ENCODE measurements at regions not wholly inside any gene's neighbourhood (a gene's known extent, or its start where the extent isn't known, plus 50 kb on each side); places are given as distances from the start of the nearest gene placed in this dataset.
"Not testable (repeated sequence)": the region's sequence is repeated elsewhere in the genome, so short reads cannot be mapped to it uniquely, and the experiment has no call there.

DNA sequence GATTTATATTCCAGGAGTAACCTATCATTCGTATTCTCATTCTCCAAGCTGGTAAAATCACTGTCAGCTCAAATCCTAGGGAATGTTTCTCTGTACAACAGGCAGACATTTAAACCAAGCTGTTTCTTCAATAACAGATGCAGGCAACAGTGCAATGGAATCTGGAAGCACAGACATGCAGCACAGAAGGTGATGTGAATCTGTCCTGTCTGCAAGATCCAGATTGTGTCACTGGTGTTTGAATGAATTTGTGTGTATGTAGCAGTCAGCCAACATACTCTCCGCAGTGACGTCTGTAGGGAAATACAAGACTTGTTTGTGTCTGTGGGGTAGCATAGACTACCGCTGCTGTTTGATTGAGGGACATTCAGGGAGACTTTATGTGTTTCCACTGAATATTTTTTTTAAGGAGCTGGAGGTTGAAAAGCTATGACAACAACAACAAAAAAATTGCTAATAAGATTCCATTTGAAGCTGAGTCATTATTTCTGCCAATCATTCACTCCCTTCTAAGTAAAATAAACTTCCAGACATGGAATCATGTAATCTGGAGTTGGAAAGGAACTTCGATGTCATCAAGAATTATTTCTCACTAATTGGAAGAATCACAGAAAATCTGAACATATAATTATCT is 122.9 kb upstream of the MYO3A start:
- no peak for DNase-seq

DNA sequence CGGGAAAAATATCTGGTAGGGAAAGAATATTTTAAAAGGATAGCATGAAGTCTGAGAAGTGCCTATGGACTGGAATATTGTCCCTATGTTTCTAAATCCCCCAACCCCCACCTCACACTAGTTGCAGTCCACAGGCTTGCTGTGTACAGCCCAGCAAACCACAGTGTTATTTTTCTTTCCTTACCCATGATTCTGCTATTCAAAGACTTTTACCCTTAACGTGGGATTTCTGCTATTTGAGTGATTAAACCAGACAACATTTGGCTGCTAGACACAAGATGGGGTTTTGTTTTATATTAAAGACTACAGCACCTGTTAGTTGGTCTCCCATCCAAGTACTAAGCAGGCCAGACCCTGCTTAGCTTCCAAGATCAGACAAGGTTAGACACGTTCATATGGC is 120.5 kb upstream of the MYO3A start:
- no peak for DNase-seq

DNA sequence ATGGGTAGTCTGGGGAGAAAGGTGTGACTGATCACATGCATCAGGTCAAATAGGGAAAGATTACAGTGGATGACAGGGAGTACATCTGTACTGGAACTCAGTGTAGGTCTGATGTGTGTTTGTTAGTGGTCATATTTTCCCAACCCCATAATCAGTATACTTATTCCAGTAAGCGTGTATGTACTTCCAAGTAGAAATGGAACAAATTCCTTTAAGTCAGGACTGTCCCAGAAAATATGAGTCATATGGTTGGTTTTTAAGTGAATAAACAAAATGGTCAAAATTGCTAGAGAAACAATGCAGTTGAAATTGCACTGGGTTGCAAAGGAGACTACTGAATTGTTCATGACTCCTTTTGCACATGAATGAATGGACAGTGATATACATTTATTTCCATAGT is 118.8 kb upstream of the MYO3A start:
- no peak for DNase-seq

DNA sequence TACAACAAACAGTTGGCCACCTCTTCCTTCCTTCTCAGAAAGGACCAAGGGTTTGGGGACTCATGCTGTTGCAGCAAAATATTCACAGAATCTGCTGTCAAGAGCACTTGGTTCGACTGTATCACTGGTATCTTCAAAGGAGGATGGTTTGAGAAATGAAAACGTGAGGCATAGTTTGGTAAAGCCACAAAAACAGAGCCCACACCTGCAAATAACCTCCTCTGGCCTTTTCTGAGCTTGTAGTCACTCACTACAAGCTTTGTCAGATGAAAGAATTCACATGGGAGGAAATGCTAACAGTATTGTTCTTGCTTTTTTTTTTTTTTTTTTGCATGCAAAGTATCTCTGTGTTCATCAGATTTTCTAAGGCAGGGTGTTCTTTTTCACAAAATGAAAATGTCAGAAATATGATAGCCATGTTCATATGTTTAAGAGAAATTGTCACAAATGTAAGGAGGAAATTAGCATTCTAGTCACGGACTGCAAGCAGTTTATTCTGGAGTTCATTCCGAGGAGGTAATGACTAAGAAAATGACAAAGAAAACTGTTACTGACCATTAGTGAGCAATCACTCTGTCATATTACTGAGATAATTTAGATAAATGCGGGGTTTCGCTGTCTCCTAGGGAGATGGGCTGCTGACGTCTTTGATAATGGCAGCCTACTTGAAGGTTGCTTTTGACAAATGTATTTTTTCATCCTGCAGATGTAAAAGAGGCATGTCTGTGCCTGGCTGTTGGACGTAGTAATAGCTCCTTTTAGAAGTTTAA is 117.8 kb upstream of the MYO3A start:
- no peak for DNase-seq

DNA sequence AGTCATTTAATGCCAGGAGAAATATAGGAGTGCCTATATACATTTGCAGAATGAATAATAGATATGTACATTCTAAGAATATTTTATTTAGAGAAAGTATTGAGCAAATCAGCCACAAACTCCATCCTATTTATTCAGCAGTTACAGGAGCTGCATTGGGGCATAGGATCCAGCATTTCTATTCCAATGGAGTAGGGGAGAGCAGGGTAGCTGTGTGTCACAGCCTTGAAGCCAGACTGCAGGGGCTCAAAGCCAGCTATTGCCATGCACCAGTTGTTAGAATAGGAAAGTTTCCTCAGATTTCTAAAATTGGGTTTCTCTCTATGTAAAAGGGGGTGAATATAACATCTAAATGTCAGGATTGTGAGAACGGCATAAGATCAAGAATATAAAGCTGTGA is 116.8 kb upstream of the MYO3A start:
- no peak for DNase-seq

DNA sequence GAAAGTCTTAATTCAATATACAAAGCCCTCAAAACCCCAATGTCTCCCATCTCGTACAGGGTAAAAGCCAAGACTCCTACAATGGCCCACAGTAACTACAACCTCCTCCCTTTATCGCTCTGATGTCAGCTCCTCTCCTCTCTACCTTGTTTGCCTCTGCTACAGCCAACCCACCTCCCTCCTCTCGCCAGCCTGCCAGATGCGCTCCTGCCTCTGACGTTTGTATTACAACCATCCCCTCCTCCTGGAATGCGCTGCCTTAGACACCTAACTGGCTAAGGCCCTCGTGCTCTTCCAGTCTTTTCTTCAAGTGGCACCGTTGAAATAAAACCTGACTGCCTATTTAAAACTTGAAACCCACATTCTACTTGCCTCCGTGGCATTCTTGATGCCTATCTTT is 115.3 kb upstream of the MYO3A start:
- no peak for DNase-seq

DNA sequence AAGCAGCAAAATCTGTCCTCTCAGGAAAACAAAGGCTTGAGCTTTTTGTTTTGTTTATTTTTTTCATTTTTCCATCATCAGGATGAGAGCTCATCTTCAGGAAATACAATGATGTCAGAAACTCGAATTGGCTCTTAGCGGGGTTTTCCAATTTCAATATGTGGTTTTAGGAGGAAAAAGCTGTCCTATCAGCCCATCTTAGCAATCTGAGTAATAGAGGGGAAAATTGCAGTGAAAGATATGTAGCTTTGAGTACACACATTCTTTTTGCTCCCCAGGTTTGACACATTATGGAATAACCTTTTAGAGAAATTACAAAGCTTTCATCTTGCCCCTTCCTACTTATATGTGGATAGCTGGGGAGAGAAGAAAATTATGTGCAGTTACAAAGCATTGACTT is 113.6 kb upstream of the MYO3A start:
- no peak for DNase-seq

DNA sequence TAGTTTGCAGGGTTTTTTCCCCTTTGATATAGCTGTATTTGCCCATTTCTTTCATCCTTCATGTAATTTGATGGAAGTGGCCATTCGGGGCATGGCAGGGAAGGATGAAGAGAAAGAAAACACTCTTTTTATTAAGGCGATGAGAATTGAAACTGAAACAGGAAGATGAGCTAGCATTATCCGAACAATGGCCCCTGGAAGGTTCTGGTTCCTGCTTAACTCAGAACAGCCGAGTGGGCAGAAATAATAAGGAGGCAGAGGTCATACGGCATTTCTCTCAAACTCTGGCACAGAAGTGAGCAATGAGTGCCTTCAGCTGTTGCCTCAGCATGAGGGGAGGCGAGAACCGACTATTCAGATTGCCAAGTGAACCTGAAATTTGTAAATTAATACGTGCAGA is 113.2 kb upstream of the MYO3A start:
- DNase-seq, result no peak

DNA sequence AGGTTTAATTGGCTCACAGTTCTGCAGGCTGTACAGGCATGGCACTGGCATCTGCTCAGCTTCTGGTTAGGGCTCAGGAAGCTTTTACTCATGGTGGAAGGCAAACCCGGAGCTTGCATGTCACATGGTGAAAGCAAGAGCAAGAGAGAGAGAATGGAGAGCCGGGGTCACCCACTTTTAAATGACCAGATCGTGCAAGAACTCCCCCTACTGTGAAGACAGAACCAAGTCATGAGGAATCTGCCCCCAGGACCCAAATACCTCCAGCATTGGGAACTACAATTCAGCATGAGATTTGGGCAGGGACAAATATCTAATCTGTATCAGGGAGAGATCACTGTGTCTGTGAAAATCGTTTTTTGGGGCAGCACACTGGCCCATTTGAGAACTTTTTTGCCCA is 110.0 kb upstream of the MYO3A start:
- DNase-seq, result no peak

DNA sequence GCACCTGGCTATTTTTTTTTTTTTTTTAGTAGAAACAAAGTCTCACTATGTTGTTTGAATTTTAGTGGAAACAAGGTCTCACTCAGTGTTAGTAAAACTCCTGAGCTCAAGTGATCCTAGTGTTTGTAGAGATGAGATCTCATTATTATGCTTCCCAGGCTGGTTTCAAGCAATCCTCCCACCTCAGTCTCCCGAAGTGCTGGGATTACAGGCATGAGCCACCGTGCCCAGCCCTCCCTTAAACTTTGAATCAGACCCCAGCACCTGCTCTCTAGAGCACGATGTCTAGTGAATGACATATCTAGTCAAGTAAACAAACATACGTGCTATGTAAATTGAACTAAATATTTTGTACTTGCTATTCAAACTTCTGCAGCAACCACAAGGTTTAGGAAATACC is 105.6 kb upstream of the MYO3A start:
- no peak for DNase-seq

DNA sequence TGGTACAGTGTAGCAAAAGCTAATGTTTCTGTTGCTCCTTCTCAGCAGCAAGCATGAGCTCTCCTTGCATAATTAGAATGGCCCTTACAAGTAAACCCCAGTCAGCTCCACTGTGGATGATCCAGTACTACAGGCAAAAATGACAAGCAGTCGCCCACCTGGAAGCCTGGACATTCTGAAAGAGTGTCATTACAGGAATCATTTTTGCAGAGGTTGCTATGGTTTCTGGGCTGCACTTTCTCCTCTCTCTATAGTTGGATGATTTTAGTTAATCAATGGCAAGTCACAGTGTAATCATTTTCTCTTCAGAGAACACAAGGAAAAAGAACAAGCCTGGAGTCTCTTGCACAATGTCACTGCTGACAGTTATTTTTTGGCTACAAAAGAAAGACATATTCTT is 102.9 kb upstream of the MYO3A start:
- DNase-seq, result no peak

DNA sequence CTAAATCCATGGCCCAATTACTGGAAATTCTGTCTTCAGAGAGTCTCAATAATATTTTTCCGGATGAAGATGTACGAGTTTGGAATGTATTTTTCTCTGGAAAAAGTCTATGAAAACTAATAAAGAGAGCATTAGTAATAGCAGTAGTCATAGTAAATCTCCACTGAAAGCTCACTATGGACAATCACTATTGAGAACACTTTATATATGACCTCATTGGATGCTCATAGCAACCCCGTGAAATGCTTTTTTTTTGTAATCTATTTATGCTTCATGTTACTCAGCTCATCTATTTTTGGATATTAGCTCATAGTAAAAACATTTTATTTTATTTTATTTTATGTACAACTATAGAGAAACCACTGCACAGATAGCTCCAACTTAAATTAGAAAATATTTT is 94.3 kb upstream of the MYO3A start:
- DNase-seq, result no peak

DNA sequence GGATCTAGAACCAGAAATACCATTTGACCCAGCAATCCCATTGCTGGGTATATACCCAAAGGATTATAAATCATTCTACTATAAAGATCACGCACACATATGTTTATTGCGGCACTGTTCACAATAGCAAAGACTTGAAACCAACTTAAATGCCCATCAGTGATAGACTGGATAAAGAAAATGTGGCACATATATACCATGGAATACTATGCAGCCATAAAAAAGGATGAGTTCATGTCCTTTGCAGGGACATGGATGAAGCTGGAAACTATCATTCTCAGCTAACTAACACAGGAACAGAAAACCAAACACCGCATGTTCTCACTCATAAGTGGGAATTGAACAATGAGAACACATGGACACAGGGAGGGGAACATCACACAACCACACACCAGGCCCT is 93.2 kb upstream of the MYO3A start:
- not testable (repeated sequence) for DNase-seq

DNA sequence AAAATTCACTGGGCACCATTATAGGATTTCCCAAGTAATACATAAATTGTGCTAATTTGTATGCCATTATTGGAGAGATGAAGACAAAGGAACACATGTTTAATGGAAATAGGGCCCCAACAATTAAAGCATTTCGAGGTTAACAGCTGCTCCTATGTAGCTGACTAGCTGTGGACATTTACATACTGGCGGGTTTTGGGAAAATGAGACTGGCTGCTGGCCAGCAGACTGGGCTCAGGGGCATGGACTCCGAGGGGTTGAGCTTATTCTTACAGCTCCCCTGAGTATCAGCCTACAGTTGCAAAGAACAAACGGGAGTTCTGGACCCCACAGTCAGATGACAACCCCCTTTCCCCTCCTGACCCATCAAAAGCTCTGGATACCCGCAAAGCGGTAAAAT is 91.9 kb upstream of the MYO3A start:
- DNase-seq, result no peak

DNA sequence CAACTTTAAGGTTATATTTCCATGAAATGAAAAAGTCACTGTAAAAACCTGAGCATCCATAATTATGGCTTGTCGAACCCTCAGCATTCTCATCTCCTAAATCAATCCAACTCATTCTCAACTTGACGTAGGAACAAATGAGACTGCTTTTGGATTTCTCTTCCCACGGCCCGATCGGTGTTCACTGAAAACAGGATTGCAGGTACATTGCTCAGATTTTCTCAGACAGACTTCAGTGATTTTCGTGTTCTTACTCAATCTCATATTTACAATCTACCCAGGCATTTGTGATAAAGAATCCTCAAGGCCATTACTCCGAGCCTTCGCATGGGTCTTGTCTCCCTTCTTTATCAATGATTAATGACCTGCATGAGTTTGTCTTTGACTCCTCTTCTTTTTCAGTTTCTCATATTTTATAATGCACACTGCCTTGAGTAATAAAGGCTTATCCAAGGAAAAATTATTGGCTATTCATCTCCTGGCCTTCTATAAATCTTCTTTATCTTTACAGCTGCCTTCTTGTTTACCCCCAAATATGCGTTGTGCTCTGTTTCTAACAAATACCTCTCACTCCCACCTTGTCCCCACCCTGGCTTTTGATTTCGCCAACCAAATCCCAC is 90.4 kb upstream of the MYO3A start:
- DNase-seq, result no peak

DNA sequence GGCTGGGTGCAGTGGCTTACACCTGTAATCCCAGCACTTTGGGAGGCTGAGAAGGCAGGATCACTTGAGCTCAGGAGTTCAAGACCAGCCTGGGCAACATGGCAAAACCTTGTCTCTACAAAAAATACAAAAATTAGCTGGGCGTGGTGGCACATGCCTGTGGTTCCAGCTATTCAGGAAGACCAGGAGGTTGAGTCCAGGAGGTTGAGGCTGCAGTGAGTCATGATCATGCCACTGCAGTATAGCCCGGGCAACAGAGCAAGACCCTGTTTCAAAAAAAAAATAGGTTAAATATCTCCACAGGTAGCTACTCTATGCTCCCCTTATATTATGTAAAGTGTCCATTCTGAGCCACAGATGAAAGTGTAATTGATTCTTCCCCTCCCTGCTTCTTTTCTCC is 89.3 kb upstream of the MYO3A start:
- DNase-seq, result not testable (repeated sequence)

DNA sequence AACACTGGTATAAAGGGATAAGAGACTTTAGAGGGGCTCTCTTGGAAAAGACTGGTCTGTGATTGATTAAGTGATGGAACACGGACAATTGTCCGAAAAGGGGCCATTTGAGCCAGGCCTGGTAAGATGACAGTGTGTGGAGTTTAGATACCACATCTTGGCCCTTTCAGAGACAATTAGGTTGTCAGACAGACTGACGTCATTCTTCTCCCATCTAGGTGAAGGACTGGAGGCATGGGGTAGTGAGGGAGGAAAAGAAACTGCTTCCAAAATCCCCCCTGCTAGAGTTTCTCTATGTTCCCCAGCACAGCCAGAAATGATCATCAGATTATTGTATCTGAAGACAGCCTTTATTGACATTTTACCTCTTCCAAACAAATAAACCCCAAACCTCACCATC is 84.8 kb upstream of the MYO3A start:
- no peak for DNase-seq

DNA sequence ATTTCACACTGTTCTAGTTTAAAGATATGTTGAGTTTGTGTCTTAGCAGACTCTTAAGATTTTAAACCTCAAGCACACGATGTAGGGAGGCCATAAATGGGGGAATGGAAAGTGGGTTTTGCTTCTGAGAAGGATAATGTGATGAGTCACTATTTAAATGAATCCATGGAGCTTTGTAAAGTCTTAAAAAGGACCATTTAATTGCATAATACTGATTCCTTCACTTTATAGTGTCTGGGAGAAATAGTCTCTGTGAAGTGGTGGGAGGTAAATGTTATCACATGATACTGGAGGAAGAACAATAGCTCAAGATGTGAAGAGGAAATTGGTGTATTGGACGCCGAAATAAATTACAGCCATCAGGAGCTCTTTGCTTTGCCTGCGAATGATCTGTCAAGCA is 84.0 kb upstream of the MYO3A start:
- no peak for DNase-seq

DNA sequence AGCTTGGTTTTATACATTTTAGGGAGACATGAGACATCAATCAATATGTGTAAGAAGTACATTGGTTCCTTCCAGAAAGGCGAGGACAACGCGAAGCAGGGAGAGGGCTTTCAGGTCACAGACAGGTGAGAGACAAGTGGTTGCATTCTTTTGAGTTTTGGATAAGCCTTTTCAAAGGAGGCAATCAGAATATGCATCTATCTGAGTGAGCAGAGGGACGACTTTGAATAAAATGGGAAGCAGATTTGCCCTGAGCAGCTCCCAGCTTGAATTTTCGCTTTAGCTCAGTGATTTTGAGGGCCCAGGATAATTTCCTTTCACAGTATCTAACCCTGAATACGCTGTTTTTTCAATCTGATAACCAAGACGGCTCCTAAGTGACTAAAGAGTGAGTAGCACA is 82.5 kb upstream of the MYO3A start:
- DNase-seq, result no peak

DNA sequence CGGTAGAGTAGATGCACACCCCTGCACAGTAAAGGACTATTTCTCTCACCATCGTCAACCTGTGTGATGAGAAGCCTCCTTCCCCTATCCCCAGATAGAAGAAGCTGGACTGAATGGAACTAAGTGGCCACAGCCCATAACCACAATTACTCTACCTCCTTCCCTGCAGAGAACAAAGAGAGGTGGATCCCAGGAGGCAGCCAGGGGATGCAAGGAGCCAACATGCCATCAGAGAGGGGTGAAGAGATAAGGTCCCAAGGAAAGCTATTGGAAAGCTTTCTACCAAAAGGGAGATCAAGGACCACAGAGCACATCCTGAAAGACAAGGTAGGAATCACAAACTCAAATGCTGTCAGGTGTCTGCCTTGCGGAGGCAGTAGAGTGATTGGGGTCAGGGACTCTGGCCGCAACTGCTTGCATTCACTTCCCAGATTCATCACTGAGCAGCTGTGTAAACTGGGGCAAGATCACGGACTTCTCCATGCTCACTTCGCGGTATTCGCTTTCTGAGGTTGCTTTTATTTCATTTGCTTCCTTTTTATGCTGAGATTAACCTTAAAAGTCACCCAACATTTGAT is 81.6 kb upstream of the MYO3A start:
- DNase-seq, result no peak

DNA sequence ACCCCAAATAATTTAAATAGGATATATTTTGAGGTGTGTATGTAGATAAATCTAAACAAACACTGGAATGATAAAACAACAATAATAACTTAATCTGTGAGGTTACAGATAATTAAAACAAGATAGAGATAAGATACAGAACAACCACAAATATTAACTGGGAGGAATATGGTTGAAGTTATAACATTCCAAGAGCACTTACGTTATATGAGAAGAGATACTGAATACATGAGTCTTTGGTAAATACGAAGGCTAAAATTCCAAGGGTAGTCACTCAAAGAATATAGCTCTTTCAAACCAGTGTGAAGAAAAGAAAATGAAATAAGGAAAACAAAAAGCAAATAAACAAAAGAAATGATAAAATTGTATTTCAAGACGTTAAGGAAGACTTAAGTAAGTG is 76.0 kb upstream of the MYO3A start:
- DNase-seq, result no peak

DNA sequence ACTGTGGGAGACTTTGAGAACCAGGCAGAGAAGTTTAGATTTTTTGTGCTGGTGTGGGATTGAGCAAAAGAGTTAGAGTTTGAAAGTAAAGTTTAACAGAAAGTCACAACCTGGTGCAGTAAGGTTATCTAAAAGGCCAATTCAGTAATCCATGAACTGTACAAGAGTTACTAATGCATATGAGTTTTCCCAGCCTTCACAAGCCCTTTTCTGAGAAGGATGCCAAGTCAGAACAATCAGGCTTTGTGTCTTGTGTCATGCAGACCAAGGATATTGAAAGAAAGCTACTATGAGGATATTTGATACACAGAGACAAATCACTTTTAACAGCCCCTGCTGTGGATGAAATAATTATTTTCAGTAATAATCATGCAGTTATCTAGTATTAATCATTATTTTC is 68.8 kb upstream of the MYO3A start:
- DNase-seq, result no peak

DNA sequence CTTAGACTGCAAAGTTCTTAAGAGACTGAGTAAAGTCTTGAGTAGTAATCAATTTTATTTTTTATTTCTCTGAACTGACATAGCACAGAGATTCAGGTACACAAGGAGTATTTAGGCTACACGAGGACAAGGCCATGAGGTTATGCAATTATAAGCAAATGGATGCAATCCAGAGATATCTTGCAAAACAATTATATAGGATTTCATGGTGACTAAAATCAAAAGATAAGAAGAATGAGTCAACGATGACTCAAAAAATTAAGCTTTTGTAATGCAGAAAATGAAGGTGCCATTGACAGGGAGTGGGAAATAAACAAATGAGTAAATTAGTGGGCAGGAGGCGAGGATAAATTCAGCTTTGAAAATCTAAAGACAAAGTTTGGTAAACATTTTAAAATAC is 66.7 kb upstream of the MYO3A start:
- DNase-seq, result no peak

DNA sequence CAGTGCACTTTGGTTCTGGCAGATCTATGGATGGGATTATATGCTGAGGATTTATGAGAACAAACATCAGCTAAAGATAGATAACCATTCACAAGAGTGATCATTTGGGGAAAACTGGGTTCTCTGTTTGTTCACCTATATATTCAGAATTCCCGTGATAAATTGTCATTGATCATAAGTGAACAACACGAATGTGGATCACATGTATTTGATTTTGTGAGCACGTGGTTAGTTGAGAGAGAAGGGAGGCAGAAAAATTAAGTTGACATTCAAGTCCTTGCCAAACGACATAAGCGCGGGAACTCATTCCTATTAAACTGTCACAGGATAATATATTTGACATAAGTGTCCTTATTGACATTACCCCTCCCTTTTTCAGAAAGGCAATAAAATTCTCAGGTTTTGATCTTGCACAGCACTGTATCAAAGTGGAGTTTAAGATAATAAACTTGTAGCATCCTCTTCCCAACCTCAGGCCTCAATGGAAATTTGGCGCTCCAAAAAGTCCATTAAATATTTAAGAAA is 64.9 kb upstream of the MYO3A start:
- no peak for DNase-seq

All from T-helper 9 cell (primary cell).